Muscle layer of duodenum (tissue), 2 donors: ENCODE measurements at regions not wholly inside any gene's neighbourhood (a gene's known extent, or its start where the extent isn't known, plus 50 kb on each side); places are given as distances from the start of the nearest gene placed in this dataset.

Experiments
- H3K27ac ChIP-seq: one replicate; pipeline ENCODE4 v1.7.0; 2013; ENCODE audit warnings: mild to moderate bottlenecking, low read length
- H3K27me3 ChIP-seq: one replicate; pipeline ENCODE4 v1.7.0; 2013; ENCODE audit warnings: low read depth, mild to moderate bottlenecking, control low read depth, low read length
- H3K36me3 ChIP-seq, 2 donors: one replicate each; pipeline ENCODE4 v1.7.0; 2013; ENCODE audit warnings: low read length in 2 of 2, control low read depth in 1 of 2, mild to moderate bottlenecking in 1 of 2; ENCODE audit not compliant: insufficient read depth in 2 of 2, control insufficient read depth in 1 of 2
- H3K4me1 ChIP-seq, 2 donors: one replicate each; pipeline ENCODE4 v1.7.0; 2013; ENCODE audit warnings: low read length in 2 of 2, mild to moderate bottlenecking in 2 of 2, control low read depth in 1 of 2, moderate library complexity in 1 of 2; ENCODE audit not compliant: insufficient read depth in 2 of 2, control insufficient read depth in 1 of 2
- H3K4me3 ChIP-seq, 2 donors: one replicate each; pipeline ENCODE4 v1.7.0; 2013; ENCODE audit warnings: low read length in 2 of 2, low read depth in 1 of 2, mild to moderate bottlenecking in 1 of 2
- H3K9me3 ChIP-seq, 2 donors: one replicate each; pipeline ENCODE4 v1.7.0; 2013; ENCODE audit warnings: low read length in 2 of 2, control low read depth in 1 of 2, mild to moderate bottlenecking in 1 of 2; ENCODE audit not compliant: control insufficient read depth in 1 of 2
- donor health status: healthy.

GRCh38 chr3:65079560-65079959 is 391.8 kb upstream of the ADAMTS9 start:
- Histone ChIP-seq H3K36me3 (no peaks in the 10 kb centered on the region), H3K9me3 (no peaks in the 10 kb centered on the region), H3K27me3 (no peaks in the 10 kb centered on the region), H3K4me1 (peaks cover 0 to 4% of the 10 kb centered on the region in 2 donors), H3K27ac (no peak overlapping the region), H3K4me3 (no peak overlapping the region)

DNA sequence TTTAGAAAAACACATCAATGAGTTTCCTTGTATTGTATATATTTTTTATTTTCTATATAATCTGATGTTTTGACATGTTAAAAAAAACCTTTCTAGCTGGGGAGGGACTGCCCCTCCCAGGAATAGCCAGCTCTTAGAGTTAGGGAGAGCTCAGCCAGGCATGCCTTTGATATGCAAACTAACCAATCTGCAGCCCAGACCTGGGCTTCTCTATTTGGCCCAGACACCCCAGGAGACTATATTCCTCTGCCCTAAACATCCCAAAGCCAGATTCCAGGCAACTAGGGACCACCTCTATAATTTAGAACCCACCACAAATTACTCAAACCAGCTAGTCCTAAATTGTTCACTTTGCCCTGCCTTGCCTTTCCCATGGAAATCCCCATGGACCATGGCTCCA is 390.9 kb upstream of the ADAMTS9 start:
- Histone ChIP-seq H3K4me3 (no peak overlapping the region), H3K36me3 (no peaks in the 10 kb centered on the region), H3K27me3 (no peaks in the 10 kb centered on the region), H3K27ac (no peak overlapping the region), H3K9me3 (no peaks in the 10 kb centered on the region), H3K4me1 (peaks cover 0 to 4% of the 10 kb centered on the region in 2 donors)

DNA sequence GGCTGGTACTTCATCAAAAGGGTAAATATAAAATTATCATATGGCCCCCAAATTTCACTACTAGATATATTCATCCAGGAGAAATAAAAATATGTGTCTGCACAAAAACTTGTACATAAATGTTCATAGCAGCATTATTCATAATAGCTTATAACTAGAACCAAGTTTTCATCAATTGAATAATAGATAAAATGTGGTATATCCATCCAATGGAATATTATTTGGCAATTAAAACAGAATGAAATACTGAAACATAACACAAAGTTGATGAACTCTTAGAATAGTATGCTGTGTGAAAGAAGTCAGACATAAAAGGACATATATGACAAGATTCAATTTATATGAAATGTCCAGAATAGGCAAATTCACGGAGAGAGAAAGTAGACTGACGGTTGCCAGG is 389.3 kb upstream of the ADAMTS9 start:
- Histone ChIP-seq H3K27me3 (no peaks in the 10 kb centered on the region), H3K36me3 (no peaks in the 10 kb centered on the region), H3K4me3 (no peak overlapping the region), H3K27ac (no peak overlapping the region), H3K9me3 (no peaks in the 10 kb centered on the region), H3K4me1 (no peaks in the 10 kb centered on the region)

DNA sequence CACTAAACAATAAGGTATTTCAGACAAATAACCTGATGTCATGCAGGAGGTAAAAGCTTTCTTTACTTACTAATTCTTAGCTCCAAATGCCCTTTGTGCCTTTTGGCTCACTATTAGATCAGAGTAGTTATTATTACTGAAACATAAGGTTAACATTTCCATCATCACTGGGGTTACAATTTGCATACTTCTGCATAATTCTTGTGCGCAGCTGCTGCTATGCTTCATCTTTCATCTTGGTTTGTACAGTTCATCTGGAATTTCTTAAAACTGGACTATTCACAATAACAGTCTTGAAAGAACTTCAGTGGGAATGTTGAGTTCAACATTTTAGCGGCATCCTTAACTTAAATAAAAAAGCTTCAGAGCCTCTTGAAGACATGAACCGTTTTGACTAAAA is 383.2 kb upstream of the ADAMTS9 start:
- Histone ChIP-seq H3K4me3 (no peak overlapping the region), H3K27me3 (no peaks in the 10 kb centered on the region), H3K4me1 (no peaks in the 10 kb centered on the region), H3K27ac (no peak overlapping the region), H3K36me3 (no peaks in the 10 kb centered on the region), H3K9me3 (no peaks in the 10 kb centered on the region)

DNA sequence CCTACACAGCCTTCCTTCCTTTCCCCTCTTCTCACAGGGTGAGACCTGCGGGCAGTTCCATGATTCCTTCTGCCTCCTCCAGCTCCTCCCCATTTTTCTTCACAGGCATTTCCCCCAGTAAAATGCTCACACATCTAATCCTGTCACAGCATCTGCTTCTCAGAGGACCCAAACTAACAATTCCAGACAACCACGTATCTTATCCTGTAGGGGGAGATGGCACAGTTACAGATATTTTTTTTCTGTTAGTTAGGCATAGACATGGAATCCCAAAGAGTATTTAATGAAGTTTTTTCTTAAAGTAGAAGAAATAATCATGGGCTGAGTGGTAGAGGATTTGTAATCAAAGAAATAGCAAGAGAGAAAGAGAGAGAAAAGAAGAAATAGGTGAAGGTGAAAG is 373.1 kb upstream of the ADAMTS9 start:
- Histone ChIP-seq H3K4me1 (no peaks in the 10 kb centered on the region), H3K9me3 (no peaks in the 10 kb centered on the region), H3K4me3 (no peak overlapping the region), H3K36me3 (no peaks in the 10 kb centered on the region), H3K27me3 (no peaks in the 10 kb centered on the region), H3K27ac (no peak overlapping the region)

DNA sequence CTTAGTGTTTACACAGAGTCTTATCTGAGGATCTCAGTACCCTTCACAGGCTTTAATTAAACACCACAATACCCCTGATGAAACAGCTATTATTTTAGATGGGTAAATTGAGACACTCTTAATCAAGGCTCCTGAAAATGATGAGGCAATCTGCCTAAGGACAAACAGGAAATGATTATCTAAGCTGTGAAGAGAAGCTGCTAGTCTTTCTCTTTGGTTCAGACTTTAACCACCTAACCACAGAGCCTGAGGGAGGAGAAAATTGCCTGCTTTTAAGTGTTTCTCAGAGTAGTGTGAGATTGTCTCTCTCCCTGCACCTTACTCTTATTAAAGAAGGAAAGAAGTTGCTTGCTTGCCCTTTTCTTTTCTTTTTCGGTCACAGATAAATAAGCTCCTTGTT is 364.3 kb upstream of the ADAMTS9 start:
- H3K4me1 ChIP-seq: no peaks in the 10 kb centered on the region
- no peak overlapping the region for H3K27ac ChIP-seq
- H3K4me3 ChIP-seq: no peak overlapping the region
- no peaks in the 10 kb centered on the region for H3K36me3 ChIP-seq
- H3K27me3 ChIP-seq: no peaks in the 10 kb centered on the region
- no peaks in the 10 kb centered on the region for H3K9me3 ChIP-seq

GRCh38 chr3:65048151-65048550 is 360.4 kb upstream of the ADAMTS9 start:
- H3K4me3 ChIP-seq: no peak overlapping the region

GRCh38 chr3:65045138-65045537 is 357.3 kb upstream of the ADAMTS9 start:
- Histone ChIP-seq H3K9me3 (no peaks in the 10 kb centered on the region), H3K4me1 (no peaks in the 10 kb centered on the region), H3K36me3 (no peaks in the 10 kb centered on the region), H3K4me3 (no peak overlapping the region), H3K27me3 (no peaks in the 10 kb centered on the region), H3K27ac (no peak overlapping the region)

More at GRCh38 chr3:65048151-65048550, 360.4 kb upstream of the ADAMTS9 start:
- Histone ChIP-seq H3K4me1 (no peaks in the 10 kb centered on the region), H3K9me3 (no peaks in the 10 kb centered on the region), H3K27ac (no peak overlapping the region), H3K27me3 (no peaks in the 10 kb centered on the region), H3K36me3 (no peaks in the 10 kb centered on the region)

- Histone ChIP-seq H3K36me3 (no peaks in the 10 kb centered on the region), H3K27me3 (no peaks in the 10 kb centered on the region), H3K4me1 (no peaks in the 10 kb centered on the region), H3K27ac (no peak overlapping the region), H3K4me3 (no peak overlapping the region), H3K9me3 (no peaks in the 10 kb centered on the region)
These were observed 356.6 kb upstream of the ADAMTS9 start for GRCh38 chr3:65044401-65044800.

GRCh38 chr3:65042675-65043074 is 354.9 kb upstream of the ADAMTS9 start:
- no peaks in the 10 kb centered on the region for H3K4me1 ChIP-seq
- no peak overlapping the region for H3K4me3 ChIP-seq
- H3K27ac ChIP-seq: no peak overlapping the region
- H3K9me3 ChIP-seq: no peaks in the 10 kb centered on the region
- no peaks in the 10 kb centered on the region for H3K36me3 ChIP-seq
- H3K27me3 ChIP-seq: no peaks in the 10 kb centered on the region

DNA sequence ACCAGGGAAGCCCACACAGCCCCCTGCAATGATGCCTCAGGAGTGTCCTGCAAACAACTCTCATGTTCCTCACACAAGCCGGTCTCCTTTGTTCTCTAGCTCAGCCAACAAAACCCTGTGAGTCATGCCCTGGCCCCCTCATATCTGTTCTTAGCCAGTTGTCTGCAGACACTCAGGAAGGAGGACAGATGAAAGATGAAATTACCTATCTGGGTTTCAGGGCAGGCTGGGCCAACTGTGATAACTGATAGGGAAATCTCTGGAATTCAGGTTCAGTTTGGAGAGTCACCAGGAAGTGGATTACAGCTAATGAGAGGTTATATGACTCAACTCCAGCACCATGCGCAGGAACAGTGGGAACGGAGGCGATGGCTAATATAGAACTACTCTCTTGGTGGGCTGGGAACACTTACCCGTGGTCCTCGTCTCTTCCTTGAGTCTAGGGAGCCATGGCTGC is 352.0 kb upstream of the ADAMTS9 start:
- Histone ChIP-seq H3K9me3 (no peaks in the 10 kb centered on the region), H3K4me3 (no peak overlapping the region), H3K27me3 (no peaks in the 10 kb centered on the region), H3K27ac (no peak overlapping the region), H3K4me1 (no peaks in the 10 kb centered on the region), H3K36me3 (no peaks in the 10 kb centered on the region)

GRCh38 chr3:65037861-65038260 is 350.1 kb upstream of the ADAMTS9 start:
- Histone ChIP-seq H3K36me3 (no peaks in the 10 kb centered on the region), H3K4me3 (no peak overlapping the region), H3K4me1 (no peaks in the 10 kb centered on the region), H3K9me3 (no peaks in the 10 kb centered on the region), H3K27ac (no peak overlapping the region), H3K27me3 (no peaks in the 10 kb centered on the region)
